DND-41 (cell line): ENCODE measurements at regions not wholly inside any gene's neighbourhood (a gene's known extent, or its start where the extent isn't known, plus 50 kb on each side); places are given as distances from the start of the nearest gene placed in this dataset.

ENCODE experiments used
- ATAC-seq: fragments of 200-7000 bp; cut with Tn5 transposase; 3 replicates; pipeline ENCODE4 v1.9.1; 2021; ENCODE audit warnings: low read depth; ENCODE audit not compliant: insufficient read depth
- DNase-seq: peaks from one replicate; pipeline ENCODE4 v3.0.0-alpha.2; 2020
- H2AFZ ChIP-seq: 2 replicates; pipeline ENCODE4 v1.6.0; 2012; ENCODE audit warnings: low read depth, low read length
- H3K27ac ChIP-seq: 2 replicates; pipeline ENCODE4 v1.5.1; 2012; ENCODE audit warnings: low read length, inconsistent platforms
- H3K27me3 ChIP-seq: fragments of 200-600 bp; sonication (generic); 2 replicates; pipeline ENCODE4 v1.6.0; 2012; ENCODE audit warnings: low read length, mild to moderate bottlenecking, inconsistent platforms; ENCODE audit not compliant: insufficient read depth, poor library complexity
- H3K36me3 ChIP-seq: 2 replicates; pipeline ENCODE4 v1.5.1; 2012; ENCODE audit warnings: low read length, inconsistent platforms; ENCODE audit not compliant: insufficient read depth
- H3K4me1 ChIP-seq: 2 replicates; pipeline ENCODE4 v1.5.1; 2012; ENCODE audit warnings: mild to moderate bottlenecking, low read length; ENCODE audit not compliant: insufficient read depth
- H3K4me2 ChIP-seq: 2 replicates; pipeline ENCODE4 v1.6.0; 2012; ENCODE audit warnings: mild to moderate bottlenecking, moderate library complexity, low read length, inconsistent platforms; ENCODE audit not compliant: insufficient read depth
- H3K4me3 ChIP-seq, 2 experiments: fragments of 200-600 bp in 1 of 2; shearing (Covaris generic) in 1 of 2; 2 replicates each; pipeline ENCODE4 v1.5.1; 2012 to 2016; ENCODE audit warnings: inconsistent platforms in 2 of 2, low read length in 2 of 2, mild to moderate bottlenecking in 2 of 2, low read depth in 1 of 2, moderate library complexity in 1 of 2
- H3K79me2 ChIP-seq: 2 replicates; pipeline ENCODE4 v1.6.0; 2012; ENCODE audit warnings: low read length, inconsistent platforms; ENCODE audit not compliant: insufficient read depth
- H3K9ac ChIP-seq: 2 replicates; pipeline ENCODE4 v1.6.0; 2012; ENCODE audit warnings: low read depth, mild to moderate bottlenecking, inconsistent platforms, low read length, moderate library complexity
- H3K9me3 ChIP-seq: 2 replicates; pipeline ENCODE4 v1.5.1; 2012; ENCODE audit warnings: low read length, moderate library complexity, mild to moderate bottlenecking, inconsistent platforms; ENCODE audit not compliant: insufficient read depth, severe bottlenecking
- H4K20me1 ChIP-seq: 2 replicates; pipeline ENCODE4 v1.6.0; 2012; ENCODE audit warnings: low read length; ENCODE audit not compliant: insufficient read depth
- EZH2 ChIP-seq: IDR thresholded peaks from 3 replicates; pipeline ENCODE4 v1.6.1; 2012; ENCODE audit warnings: borderline replicate concordance, low read depth, mild to moderate bottlenecking, moderate library complexity, low read length, inconsistent platforms; ENCODE audit not compliant: severe bottlenecking
- TF ChIP-seq, protein P1 (sequence below): IDR thresholded peaks from 2 replicates; pipeline ENCODE4 v1.5.1; 2012; ENCODE audit warnings: borderline replicate concordance, low read length, moderate library complexity, mild to moderate bottlenecking; ENCODE audit not compliant: poor library complexity, severe bottlenecking; ENCODE audit errors: extremely low read depth

DNA sequence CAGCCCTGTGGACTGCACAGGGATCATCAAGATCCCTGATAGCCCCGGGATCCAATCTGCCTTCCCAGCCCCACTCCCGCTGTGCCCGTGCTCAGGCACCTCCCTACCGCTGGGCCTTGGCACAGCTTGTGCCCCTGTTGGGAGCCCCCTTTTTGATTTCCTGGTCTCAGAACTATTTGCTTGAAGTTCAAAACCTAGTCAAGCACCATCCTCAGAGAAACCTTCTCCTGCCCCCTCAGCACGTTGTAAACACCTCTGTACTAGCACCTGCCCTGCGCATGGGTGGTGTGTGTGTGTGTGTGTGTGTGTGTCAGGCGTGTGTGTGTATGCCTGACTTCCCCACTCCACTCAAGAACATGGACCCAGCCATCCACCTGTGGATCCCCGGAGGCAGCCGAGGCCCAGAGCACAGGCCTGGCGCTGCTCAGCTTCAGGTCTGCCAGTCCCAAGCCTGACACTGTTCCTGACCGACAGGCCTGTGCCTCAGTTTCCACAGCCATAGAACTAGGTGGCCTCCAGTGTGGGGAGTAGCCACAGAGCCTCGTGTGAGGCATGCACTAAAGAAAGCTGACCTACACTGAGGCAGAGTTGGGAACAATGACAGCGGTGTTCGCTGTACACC lies 65.5 kb downstream of the ADRA2C start:
- ATAC-seq = no peak
- H2AFZ ChIP-seq = no peak overlapping the region
- no peak for TF ChIP-seq EZH2
- TF ChIP-seq, protein P1, sequence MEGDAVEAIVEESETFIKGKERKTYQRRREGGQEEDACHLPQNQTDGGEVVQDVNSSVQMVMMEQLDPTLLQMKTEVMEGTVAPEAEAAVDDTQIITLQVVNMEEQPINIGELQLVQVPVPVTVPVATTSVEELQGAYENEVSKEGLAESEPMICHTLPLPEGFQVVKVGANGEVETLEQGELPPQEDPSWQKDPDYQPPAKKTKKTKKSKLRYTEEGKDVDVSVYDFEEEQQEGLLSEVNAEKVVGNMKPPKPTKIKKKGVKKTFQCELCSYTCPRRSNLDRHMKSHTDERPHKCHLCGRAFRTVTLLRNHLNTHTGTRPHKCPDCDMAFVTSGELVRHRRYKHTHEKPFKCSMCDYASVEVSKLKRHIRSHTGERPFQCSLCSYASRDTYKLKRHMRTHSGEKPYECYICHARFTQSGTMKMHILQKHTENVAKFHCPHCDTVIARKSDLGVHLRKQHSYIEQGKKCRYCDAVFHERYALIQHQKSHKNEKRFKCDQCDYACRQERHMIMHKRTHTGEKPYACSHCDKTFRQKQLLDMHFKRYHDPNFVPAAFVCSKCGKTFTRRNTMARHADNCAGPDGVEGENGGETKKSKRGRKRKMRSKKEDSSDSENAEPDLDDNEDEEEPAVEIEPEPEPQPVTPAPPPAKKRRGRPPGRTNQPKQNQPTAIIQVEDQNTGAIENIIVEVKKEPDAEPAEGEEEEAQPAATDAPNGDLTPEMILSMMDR = no peak
- no peaks in the 10 kb centered on the region for H3K27me3 ChIP-seq
- no peak overlapping the region for H3K4me3 ChIP-seq
- H3K4me2 ChIP-seq = no peak overlapping the region
- H3K36me3 ChIP-seq = no peaks in the 10 kb centered on the region
- peaks cover 11% of the 10 kb centered on the region; the same call in 1 of the 2 replicates for H4K20me1 ChIP-seq
- no peak for DNase-seq
- no peak overlapping the region for H3K9ac ChIP-seq
- no peaks in the 10 kb centered on the region for H3K9me3 ChIP-seq
- H3K79me2 ChIP-seq = no peaks in the 10 kb centered on the region
- H3K27ac ChIP-seq = no peak overlapping the region
- no peaks in the 10 kb centered on the region for H3K4me1 ChIP-seq

DNA sequence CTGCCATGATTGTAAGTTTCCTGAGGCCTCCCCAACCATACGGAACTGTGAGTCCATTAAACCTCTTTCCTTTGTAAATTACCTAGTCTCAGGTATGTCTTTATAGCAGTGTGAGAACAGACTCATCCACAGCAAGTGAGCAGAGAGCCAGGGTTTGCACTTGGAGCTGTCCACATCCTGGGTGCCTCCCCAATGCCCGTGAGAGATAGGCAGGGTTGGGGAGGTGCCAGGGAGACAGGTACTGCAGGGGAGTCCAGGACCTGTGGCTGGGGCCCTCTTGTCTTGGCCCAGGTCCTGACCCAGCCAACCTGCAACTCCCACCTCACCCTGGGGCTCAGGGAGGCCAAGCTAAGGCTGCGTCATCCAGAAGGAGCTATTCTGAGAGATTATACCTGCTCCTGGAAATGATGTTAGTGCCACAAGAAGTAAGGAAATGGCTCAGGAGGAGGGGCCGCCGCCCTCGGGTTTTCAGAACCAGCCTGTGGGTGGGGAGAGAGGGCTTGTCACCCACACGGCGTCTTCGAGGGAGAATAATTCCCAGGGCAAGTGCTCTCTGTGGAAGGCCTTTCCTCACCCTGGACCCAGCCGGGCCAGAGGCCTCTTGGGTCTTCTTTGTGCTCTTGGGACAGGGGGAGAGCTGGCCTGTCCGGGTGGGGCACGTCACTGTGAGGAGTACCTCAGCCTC lies 66.5 kb downstream of the ADRA2C start:
- DNase-seq = no peak
- no peak overlapping the region for H2AFZ ChIP-seq
- ATAC-seq = no peak
- H3K36me3 ChIP-seq = no peaks in the 10 kb centered on the region
- no peak overlapping the region for H3K9ac ChIP-seq
- H3K79me2 ChIP-seq = no peaks in the 10 kb centered on the region
- H3K4me1 ChIP-seq = no peaks in the 10 kb centered on the region
- no peak overlapping the region for H3K27ac ChIP-seq
- TF ChIP-seq, protein P1 = no peak
- TF ChIP-seq EZH2 = no peak
- H3K4me2 ChIP-seq = no peak overlapping the region
- H4K20me1 ChIP-seq = peaks cover 11% of the 10 kb centered on the region; the same call in 1 of the 2 replicates
- H3K4me3 ChIP-seq = no peak overlapping the region
- no peaks in the 10 kb centered on the region for H3K9me3 ChIP-seq
- H3K27me3 ChIP-seq = no peaks in the 10 kb centered on the region

DNA sequence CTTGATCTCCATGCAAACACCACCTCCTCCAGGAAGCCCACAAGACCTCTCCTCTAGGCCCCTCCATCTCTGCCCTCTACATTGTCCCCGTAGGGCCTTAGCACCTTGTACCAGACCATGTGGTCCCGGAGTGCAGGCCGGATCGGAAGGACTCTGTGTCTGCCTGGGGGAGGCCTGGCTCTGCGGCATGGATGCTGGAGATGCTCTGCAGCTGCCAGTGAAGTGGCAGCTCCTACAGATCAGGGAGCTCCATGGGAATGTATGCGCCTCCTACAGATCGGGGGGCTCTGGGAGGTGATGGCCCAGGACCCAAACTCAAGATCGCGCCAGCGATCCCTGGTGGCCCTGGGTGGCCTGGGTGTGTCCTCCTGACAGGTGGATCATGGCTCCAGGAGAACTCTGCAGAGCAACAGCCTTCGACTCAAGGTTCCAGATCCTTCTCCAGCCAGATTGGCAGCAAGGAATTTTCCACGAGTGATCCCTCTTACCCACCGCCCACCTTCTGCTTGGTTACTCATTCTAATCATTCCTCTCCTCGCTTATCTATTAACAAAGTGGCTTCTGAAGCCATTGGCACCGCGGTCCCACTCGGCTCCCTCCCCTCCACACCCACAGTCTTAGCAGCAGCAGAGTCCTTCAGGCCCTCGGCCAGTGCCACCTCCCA lies 67.3 kb downstream of the ADRA2C start:
- H3K27me3 ChIP-seq = no peaks in the 10 kb centered on the region
- H3K4me1 ChIP-seq = no peaks in the 10 kb centered on the region
- TF ChIP-seq, protein P1 = no peak
- no peak for TF ChIP-seq EZH2
- peaks cover 11% of the 10 kb centered on the region; the same call in 1 of the 2 replicates for H4K20me1 ChIP-seq
- H3K9ac ChIP-seq = no peak overlapping the region
- no peak for DNase-seq
- H3K36me3 ChIP-seq = no peaks in the 10 kb centered on the region
- no peak overlapping the region for H3K4me2 ChIP-seq
- no peak for ATAC-seq
- H3K27ac ChIP-seq = no peak overlapping the region
- no peaks in the 10 kb centered on the region for H3K9me3 ChIP-seq
- H2AFZ ChIP-seq = no peak overlapping the region
- H3K79me2 ChIP-seq = no peaks in the 10 kb centered on the region
- no peak overlapping the region for H3K4me3 ChIP-seq
